HepG2 (cell line): ENCODE measurements at regions not wholly inside any gene's neighbourhood (a gene's known extent, or its start where the extent isn't known, plus 50 kb on each side); places are given as distances from the start of the nearest gene placed in this dataset.

Source experiments
- ATAC-seq: fragments of 200-7000 bp; cut with Tn5 transposase; 3 replicates; pipeline ENCODE4 v1.9.1; 2020; ENCODE audit warnings: mild to moderate bottlenecking, moderate library complexity
- BruUV-seq: library from RNA; stranded (reverse); fragments of 400-500 nt; replicated peaks from 2 replicates; lab custom pipeline; 2021; lab: Mats Ljungman, UMichigan
- CTCF ChIA-PET: fragments of 300-600 bp; formaldehyde crosslinking; extraction: SDS; loops from one replicate; lab custom pipeline; 2021; ENCODE audit warnings: low total read pairs, inconsistent platforms, low intra/inter-chr PET ratio; lab: Yijun Ruan, JAX
- POLR2A ChIA-PET: fragments of 350-600 bp; sonication (Branson Sonifier 250); formaldehyde crosslinking; loops from one replicate; lab custom pipeline; 2020; ENCODE audit warnings: antibody characterized with exemption, inconsistent platforms; lab: Yijun Ruan, JAX
- DNase-seq: peaks from one replicate; pipeline ENCODE4 v3.0.0-alpha.2; 2015; ENCODE audit warnings: low spot score
- FAIRE-seq: peaks from 3 replicates; lab custom pipeline; 2011; peaks lifted over from hg19 to GRCh38; lab: Jason Lieb, UNC
- H2AFZ ChIP-seq: one replicate; pipeline ENCODE4 v1.6.1; 2011; ENCODE audit warnings: low read length, inconsistent platforms
- H3K27ac ChIP-seq: fragments of 300-600 bp; 3 replicates; pipeline ENCODE4 v1.8.0; 2011; ENCODE audit warnings: mixed run types, mild to moderate bottlenecking, mixed read lengths, low read length, inconsistent platforms; ENCODE audit not compliant: insufficient read depth; ENCODE audit errors: extremely low read length
- H3K27me3 ChIP-seq, 2 experiments: fragments of 200-600 bp in 1 of 2; 2 replicates in 1 of 2; 3 replicates in 1 of 2; pipeline versions ENCODE4 v1.6.0 to v1.8.0; 2011; ENCODE audit warnings: low read length in 2 of 2, mild to moderate bottlenecking in 2 of 2, moderate library complexity in 2 of 2, inconsistent platforms in 1 of 2; ENCODE audit not compliant: insufficient read depth in 2 of 2, control insufficient read depth in 1 of 2
- H3K36me3 ChIP-seq, 2 experiments: fragments of 200-600 bp in 1 of 2; replicated peaks in 1 of 2; 2 replicates in 1 of 2; 3 replicates in 1 of 2; pipeline versions ENCODE4 v1.5.1 to v1.8.0; 2011; ENCODE audit warnings: low read length in 2 of 2, inconsistent platforms in 1 of 2; ENCODE audit not compliant: insufficient read depth in 2 of 2, control insufficient read depth in 1 of 2
- H3K4me1 ChIP-seq: 2 replicates; pipeline ENCODE4 v1.5.1; 2012; ENCODE audit warnings: low read length, inconsistent platforms; ENCODE audit not compliant: insufficient read depth
- H3K4me2 ChIP-seq: 2 replicates; pipeline ENCODE4 v1.6.0; 2011; ENCODE audit warnings: low read depth, low read length, inconsistent platforms
- H3K4me3 ChIP-seq, 3 experiments: fragments of 200-600 bp in 1 of 3; sonication (generic), shearing (Covaris generic) in 1 of 3; replicated peaks in 1 of 3; 2 replicates each; pipeline ENCODE4 v1.5.1; 2011 to 2016; ENCODE audit warnings: low read length in 3 of 3, inconsistent platforms in 2 of 3, low read depth in 2 of 3, mild to moderate bottlenecking in 2 of 3, control low read depth in 1 of 3, mixed read lengths in 1 of 3; ENCODE audit not compliant: insufficient read depth in 1 of 3
- H3K79me2 ChIP-seq: one replicate; pipeline ENCODE4 v1.6.1; 2011; ENCODE audit warnings: low read length, inconsistent platforms; ENCODE audit not compliant: insufficient read depth
- H3K9ac ChIP-seq: 2 replicates; pipeline ENCODE4 v1.6.0; 2011; ENCODE audit warnings: mild to moderate bottlenecking, low read depth, low read length, inconsistent platforms; ENCODE audit not compliant: insufficient read depth
- H3K9me3 ChIP-seq: 2 replicates; pipeline ENCODE4 v1.5.1; 2012; ENCODE audit warnings: mild to moderate bottlenecking, low read length
- H4K20me1 ChIP-seq: 2 replicates; pipeline ENCODE4 v1.6.0; 2011; ENCODE audit warnings: inconsistent platforms, mild to moderate bottlenecking, low read length, moderate library complexity; ENCODE audit not compliant: insufficient read depth
- AKAP8 ChIP-seq: sonication (generic); formaldehyde crosslinking; IDR thresholded peaks from 2 replicates; pipeline ENCODE4 v1.5.1; 2020; ENCODE audit warnings: mild to moderate bottlenecking, missing genetic modification reagents
- ARNT ChIP-seq: fragments of 450-650 bp; IDR thresholded peaks from 2 replicates; pipeline ENCODE4 v1.6.1; 2017
- FOXA1 ChIP-seq, 2 experiments: fragments of 450-650 bp in 1 of 2; sonication (generic) in 1 of 2; formaldehyde crosslinking in 1 of 2; IDR thresholded peaks; 2 replicates each; pipeline versions ENCODE4 v1.4.0 to v1.6.1; 2016 to 2020; ENCODE audit warnings: missing genetic modification reagents in 1 of 2
- GTF2F1 ChIP-seq: fragments of 150-350 bp; IDR thresholded peaks from 2 replicates; pipeline ENCODE4 v1.6.1; 2014; ENCODE audit warnings: low read length
- HOXA3 ChIP-seq: sonication (generic); formaldehyde crosslinking; IDR thresholded peaks from 2 replicates; pipeline ENCODE4 v1.5.0; 2020; ENCODE audit warnings: missing genetic modification reagents
- KDM6A ChIP-seq: IDR thresholded peaks from 2 replicates; pipeline ENCODE4 v1.6.1; 2016; ENCODE audit warnings: low read depth
- MLLT10 ChIP-seq: sonication (generic); formaldehyde crosslinking; IDR thresholded peaks from 2 replicates; pipeline ENCODE4 v1.4.0; 2020; ENCODE audit warnings: missing genetic modification reagents
- POLR2AphosphoS2 ChIP-seq: IDR thresholded peaks from 2 replicates; pipeline ENCODE4 v1.6.1; 2011; ENCODE audit warnings: low read depth, low read length, improper control_type of control experiment
- TAF15 ChIP-seq: fragments of 200-400 bp; formaldehyde crosslinking; IDR thresholded peaks from one replicate; pipeline ENCODE4 v1.6.1; 2018; ENCODE audit warnings: mild to moderate bottlenecking, low read depth, low read length; ENCODE audit not compliant: poor library complexity, severe bottlenecking
- U2AF2 ChIP-seq: fragments of 200-400 bp; formaldehyde crosslinking; IDR thresholded peaks from 2 replicates; pipeline ENCODE4 v1.6.1; 2017; ENCODE audit warnings: low read depth, mild to moderate bottlenecking, low read length
- ZBTB26 ChIP-seq: IDR thresholded peaks from 2 replicates; pipeline ENCODE4 v1.6.1; 2016; ENCODE audit warnings: missing compliant biosample characterization, missing genetic modification reagents, borderline replicate concordance
- ZBTB43 ChIP-seq: sonication (generic); formaldehyde crosslinking; conservative IDR thresholded peaks from 2 replicates; pipeline ENCODE4 v1.4.0; 2020; ENCODE audit warnings: missing genetic modification reagents
- ZKSCAN1 ChIP-seq: fragments of 150-350 bp; IDR thresholded peaks from 2 replicates; pipeline ENCODE4 v1.6.1; 2014; ENCODE audit warnings: low read length
- ZKSCAN8 ChIP-seq: IDR thresholded peaks from 2 replicates; pipeline ENCODE4 v1.6.1; 2016; ENCODE audit warnings: borderline replicate concordance, missing genetic modification reagents, missing compliant biosample characterization
- ZNF180 ChIP-seq: sonication (generic); formaldehyde crosslinking; IDR thresholded peaks from 2 replicates; pipeline ENCODE4 v1.4.0; 2020; ENCODE audit warnings: low read depth, missing genetic modification reagents, borderline replicate concordance
- ZNF7 ChIP-seq: IDR thresholded peaks from 2 replicates; pipeline ENCODE4 v1.6.1; 2016; ENCODE audit warnings: missing biosample characterization, missing genetic modification reagents
- ZNF703 ChIP-seq: sonication (generic); formaldehyde crosslinking; IDR thresholded peaks from 2 replicates; pipeline ENCODE4 v1.5.1; 2020; ENCODE audit warnings: missing genetic modification reagents, mild to moderate bottlenecking, moderate library complexity, borderline replicate concordance
- WGBS: methylation state at CpG from one replicate; pipeline ENCODE4 v1.1.6; 2017; ENCODE audit warnings: low lambda C conversion rate; 5-methylcytosine and 5-hydroxymethylcytosine counted together
- in situ Hi-C: cut with HindIII; loops from 2 replicates; pipeline ENCODE4 v1.10.0; 2017; ENCODE audit warnings: low pct_unique_long_range_greater_than_20kb; ENCODE audit not compliant: extremely low pct_ligation_motif_present
- intact Hi-C: fragments of 100-400 bp; cut with micrococcal nuclease; formaldehyde crosslinking; loops from one replicate; pipeline ENCODE4 v1.10.0; 2022; ENCODE audit not compliant: unreplicated experiment

DNA sequence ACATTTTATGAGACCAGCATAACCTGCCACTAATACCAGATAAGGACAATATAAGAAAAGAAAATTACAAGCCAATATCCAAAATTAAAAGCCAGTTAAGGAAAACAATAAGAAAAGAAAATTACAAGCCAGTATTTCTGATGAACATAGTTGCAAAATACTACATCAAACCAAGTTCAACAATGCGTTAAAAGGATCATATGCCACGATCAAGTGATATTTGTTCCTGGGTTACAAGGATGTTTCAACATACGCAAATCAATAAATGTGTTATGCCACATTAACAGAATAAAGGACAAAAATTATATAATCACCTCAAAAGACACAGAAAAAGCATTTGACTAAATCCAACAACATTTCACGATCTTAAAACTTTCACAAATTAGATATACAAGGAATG lies 431.9 kb downstream of the ELAVL2 start:
- intact Hi-C loops: no loop called here
- no peak for FAIRE-seq
- WGBS: 52% methylated on average over 4 of the region's 4 CpGs
- no peaks in the 10 kb centered on the region for H4K20me1 ChIP-seq
- TF ChIP-seq ZKSCAN1 (no peak), HOXA3 (CRISPR knock-in tag) (no peak), U2AF2 (no peak), KDM6A (CRISPR knock-in tag) (no peak), GTF2F1 (no peak), AKAP8 (CRISPR knock-in tag) (no peak), TAF15 (no peak), FOXA1 (IDR thresholded peaks at IDR 0.05) (no peak), FOXA1 (CRISPR knock-in tag; IDR thresholded peaks at IDR 0.05) (no peak), ZKSCAN8 (CRISPR knock-in tag) (no peak), ZBTB26 (CRISPR knock-in tag) (no peak), ARNT (no peak), ZNF703 (CRISPR knock-in tag) (no peak), ZNF7 (no peak), ZBTB43 (CRISPR knock-in tag) (no peak), ZNF180 (CRISPR knock-in tag) (no peak), POLR2AphosphoS2 (no peak), MLLT10 (no peak)
- TF ChIP-seq, all 625 proteins: peak for 0
- H3K4me3 ChIP-seq: no peak overlapping the region
- CTCF ChIA-PET: no interaction called here
- ATAC-seq (no peak), DNase-seq (no peak)
- no TSS peak for BruUV-seq
- POLR2A ChIA-PET: no interaction called here
- H3K27me3 ChIP-seq: no peaks in the 10 kb centered on the region
- H3K27ac ChIP-seq: no peak overlapping the region
- H3K9ac ChIP-seq: no peak overlapping the region
- in situ Hi-C loops: no loop called here
- no peaks in the 10 kb centered on the region for H3K4me1 ChIP-seq
- no peaks in the 10 kb centered on the region for H3K36me3 ChIP-seq
- H3K79me2 ChIP-seq: no peaks in the 10 kb centered on the region
- H3K9me3 ChIP-seq: peaks cover 20% of the 10 kb centered on the region
- H2AFZ ChIP-seq: no peak overlapping the region
- no peak overlapping the region for H3K4me2 ChIP-seq
